MG63 (cell line): ENCODE measurements at regions not wholly inside any gene's neighbourhood (a gene's known extent, or its start where the extent isn't known, plus 50 kb on each side); places are given as distances from the start of the nearest gene placed in this dataset.
A peak's percentile ranks its signal among the peaks of the same experiment; 100 is the strongest.

Source experiments
- DNase-seq: peaks from one replicate; pipeline ENCODE4 v3.0.0-alpha.2; 2020
- H3K27me3 ChIP-seq: fragments of 250-450 bp; sonication (Bioruptor Pico); 2 replicates; pipeline ENCODE4 v1.5.1; 2020; ENCODE audit warnings: mild to moderate bottlenecking, moderate library complexity
- H3K36me3 ChIP-seq: fragments of 250-450 bp; sonication (Bioruptor Pico); 2 replicates; pipeline ENCODE4 v1.5.1; 2020; ENCODE audit warnings: mild to moderate bottlenecking, moderate library complexity
- H3K4me3 ChIP-seq: fragments of 250-450 bp; sonication (Bioruptor Pico); 2 replicates; pipeline ENCODE4 v1.5.1; 2020; ENCODE audit warnings: mild to moderate bottlenecking, moderate library complexity
- H3K9me3 ChIP-seq: fragments of 250-450 bp; sonication (Bioruptor Pico); 2 replicates; pipeline ENCODE4 v1.5.1; 2020; ENCODE audit warnings: mild to moderate bottlenecking, moderate library complexity

- Histone ChIP-seq H3K36me3 (no peaks in the 10 kb centered on the region), H3K9me3 (no peaks in the 10 kb centered on the region)
- no peak for DNase-seq
Observed at GRCh38 chr4:8745005-8745790, 126.4 kb downstream of the HMX1 start.

DNA sequence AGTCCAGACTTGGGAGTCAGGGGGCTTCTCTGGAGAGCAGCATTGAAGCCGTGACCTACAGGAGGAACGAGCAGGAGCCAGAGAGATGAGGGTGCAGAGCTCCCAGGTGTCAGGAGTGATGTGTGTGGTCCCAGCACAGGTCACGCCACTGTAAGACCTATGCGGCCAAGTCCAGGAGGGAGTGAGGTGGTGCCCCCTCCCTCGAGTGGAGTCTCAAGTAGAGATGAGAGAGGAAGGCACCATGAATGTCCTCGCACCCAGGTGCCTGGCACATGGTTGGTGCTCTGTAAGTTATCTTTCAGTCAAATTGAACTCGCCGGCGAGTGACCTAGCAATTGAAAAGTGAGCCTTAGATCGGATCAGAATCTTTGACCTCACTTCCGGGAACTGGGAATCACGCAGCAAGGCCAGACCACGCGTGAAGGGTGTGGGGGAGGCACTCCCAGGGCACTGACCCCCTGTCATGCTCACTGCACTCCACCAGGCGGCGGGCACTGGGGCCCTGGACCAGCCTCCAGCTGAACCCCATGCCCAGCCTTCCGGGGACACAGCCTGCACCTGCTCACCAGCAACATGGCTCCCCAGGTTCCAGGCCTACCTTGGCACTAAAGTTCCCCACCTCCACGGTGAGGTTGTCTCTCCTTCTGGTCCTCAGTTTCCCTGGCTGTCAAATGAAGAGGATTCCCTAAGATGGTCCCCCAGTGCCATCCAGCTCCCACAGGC, 127.4 kb downstream of the HMX1 start:
- DNase-seq, result no peak
- no peaks in the 10 kb centered on the region for H3K27me3 ChIP-seq
- H3K9me3 ChIP-seq, result no peaks in the 10 kb centered on the region
- H3K4me3 ChIP-seq, result no peak overlapping the region
- no peaks in the 10 kb centered on the region for H3K36me3 ChIP-seq

More at GRCh38 chr4:8745005-8745790, 126.4 kb downstream of the HMX1 start:
- Histone ChIP-seq H3K27me3 (no peaks in the 10 kb centered on the region), H3K4me3 (no peak overlapping the region)

GRCh38 chr4:8742546-8742945, 129.1 kb downstream of the HMX1 start:
- H3K9me3 ChIP-seq, result no peaks in the 10 kb centered on the region
- H3K36me3 ChIP-seq, result no peaks in the 10 kb centered on the region
- no peak for DNase-seq
- H3K27me3 ChIP-seq, result no peaks in the 10 kb centered on the region
- no peak overlapping the region for H3K4me3 ChIP-seq

GRCh38 chr4:8741513-8742226, 130.0 kb downstream of the HMX1 start:
- H3K27me3 ChIP-seq, result no peaks in the 10 kb centered on the region
- H3K9me3 ChIP-seq, result no peaks in the 10 kb centered on the region
- H3K36me3 ChIP-seq, result no peaks in the 10 kb centered on the region
- DNase-seq, result no peak
- H3K4me3 ChIP-seq, result no peak overlapping the region

DNA sequence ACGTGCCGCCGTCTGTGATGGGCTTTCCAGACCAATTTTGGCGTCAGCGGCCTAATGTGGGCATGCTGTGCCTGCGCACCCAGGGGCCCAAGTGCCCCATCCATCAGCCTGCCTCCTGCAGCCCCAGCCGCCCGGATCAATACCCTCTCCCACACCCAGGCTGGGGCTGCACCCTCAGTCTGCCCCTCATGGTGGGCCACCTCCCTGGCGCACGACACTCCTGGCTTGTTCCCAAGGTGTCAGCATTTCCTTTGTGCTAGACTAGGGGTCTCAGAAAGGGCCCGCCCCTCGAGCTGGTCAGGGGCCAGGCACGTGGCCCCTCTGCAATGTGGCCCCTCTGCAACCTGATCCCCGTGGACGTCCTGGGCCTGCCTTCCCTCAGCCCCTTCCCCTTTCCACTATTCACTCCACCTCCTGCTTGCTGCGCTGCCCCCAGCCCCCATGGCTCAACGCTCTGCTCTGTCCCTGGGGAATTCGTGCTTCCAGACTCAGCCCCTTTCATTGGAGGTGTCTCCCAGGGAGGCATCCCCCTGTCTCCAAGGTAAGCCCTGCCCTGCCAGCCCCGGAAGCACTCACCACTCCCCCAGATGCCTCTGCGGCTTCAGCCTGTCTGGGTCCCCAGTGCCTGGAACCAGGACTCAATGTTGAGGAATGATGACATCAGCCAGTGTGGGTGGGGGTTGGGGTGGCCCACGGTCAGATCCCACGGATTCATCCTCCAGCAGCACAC, 130.8 kb downstream of the HMX1 start:
- Histone ChIP-seq H3K4me3 (no peak overlapping the region), H3K36me3 (no peaks in the 10 kb centered on the region), H3K9me3 (no peaks in the 10 kb centered on the region), H3K27me3 (no peaks in the 10 kb centered on the region)
- no peak for DNase-seq

- no peaks in the 10 kb centered on the region for H3K36me3 ChIP-seq
- H3K27me3 ChIP-seq, result no peaks in the 10 kb centered on the region
- DNase-seq, result peak; percentile 15
- H3K9me3 ChIP-seq, result no peaks in the 10 kb centered on the region
- H3K4me3 ChIP-seq, result no peak overlapping the region
Observed at GRCh38 chr4:8739820-8740665, 131.6 kb downstream of the HMX1 start.

GRCh38 chr4:8739317-8739716, 132.3 kb downstream of the HMX1 start:
- H3K27me3 ChIP-seq, result no peaks in the 10 kb centered on the region
- H3K4me3 ChIP-seq, result no peak overlapping the region
- no peaks in the 10 kb centered on the region for H3K9me3 ChIP-seq
- H3K36me3 ChIP-seq, result no peaks in the 10 kb centered on the region
- DNase-seq, result no peak

DNA sequence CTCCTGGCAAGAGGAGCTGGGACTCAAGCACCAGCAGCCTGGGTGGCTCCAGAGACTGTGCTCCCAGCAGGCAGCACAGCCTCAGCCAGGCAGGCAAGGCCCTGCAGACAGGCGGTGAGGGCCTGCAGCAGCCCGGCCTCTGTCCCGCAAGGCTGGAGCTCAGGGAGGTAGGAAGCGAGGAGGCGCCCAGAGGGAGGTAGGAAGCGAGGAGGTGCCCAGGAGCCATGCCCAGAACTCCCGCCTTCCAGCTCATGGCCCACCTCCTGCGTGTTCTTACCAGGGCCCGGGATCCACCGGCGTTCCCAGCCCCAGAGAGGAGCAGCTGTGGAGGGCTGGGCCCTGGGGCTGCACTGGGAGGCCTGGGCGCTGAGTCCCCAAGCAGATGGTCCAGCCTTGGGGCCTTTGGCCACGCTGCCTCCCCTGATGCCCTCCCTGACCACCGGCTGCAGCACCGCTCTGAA, 133.1 kb downstream of the HMX1 start:
- no peak overlapping the region for H3K4me3 ChIP-seq
- no peaks in the 10 kb centered on the region for H3K36me3 ChIP-seq
- no peak for DNase-seq
- H3K27me3 ChIP-seq, result no peaks in the 10 kb centered on the region
- H3K9me3 ChIP-seq, result no peaks in the 10 kb centered on the region

- Histone ChIP-seq H3K36me3 (no peaks in the 10 kb centered on the region), H3K27me3 (no peaks in the 10 kb centered on the region), H3K9me3 (no peaks in the 10 kb centered on the region), H3K4me3 (no peak overlapping the region)
- no peak for DNase-seq
Observed at GRCh38 chr4:8737601-8738279, 133.9 kb downstream of the HMX1 start.

GRCh38 chr4:8737075-8737474, 134.6 kb downstream of the HMX1 start:
- H3K36me3 ChIP-seq, result no peaks in the 10 kb centered on the region
- no peak overlapping the region for H3K4me3 ChIP-seq
- no peaks in the 10 kb centered on the region for H3K9me3 ChIP-seq
- DNase-seq, result no peak
- H3K27me3 ChIP-seq, result no peaks in the 10 kb centered on the region

DNA sequence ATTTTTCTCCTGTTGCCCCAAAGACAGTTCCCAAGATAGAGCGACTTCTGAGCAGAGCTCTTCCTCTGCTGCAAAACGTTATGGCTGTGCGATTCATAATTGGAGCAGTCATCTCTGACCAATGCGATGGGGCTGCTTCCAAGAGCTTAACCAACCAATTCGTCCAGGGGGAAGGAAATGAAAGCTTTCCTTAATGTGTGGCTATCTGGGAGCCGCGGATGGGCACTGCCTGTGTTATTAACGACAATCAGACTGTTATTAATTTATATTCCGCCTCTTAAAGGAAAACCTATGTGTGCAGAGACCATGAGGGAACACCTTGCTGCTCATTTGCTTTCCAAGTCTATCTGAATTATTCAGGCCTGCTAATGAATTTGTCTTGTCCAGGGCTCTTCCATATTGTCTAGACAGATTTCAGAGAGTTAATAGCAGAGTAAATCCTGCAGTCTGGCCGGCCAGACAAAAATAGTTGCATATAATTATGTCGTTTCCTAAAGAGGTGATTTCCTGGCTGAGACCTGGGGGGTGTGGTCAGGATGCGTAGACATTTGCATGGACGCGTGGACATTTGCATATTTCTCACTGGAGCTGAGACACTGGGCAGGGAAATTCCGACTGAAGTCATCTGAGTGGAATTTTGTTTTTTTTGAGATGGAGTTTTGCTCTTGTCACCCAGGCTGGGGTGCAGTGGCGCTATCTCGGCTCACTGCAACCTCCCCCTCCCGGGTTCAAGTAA, 135.4 kb downstream of the HMX1 start:
- DNase-seq, result no peak
- no peak overlapping the region for H3K4me3 ChIP-seq
- H3K27me3 ChIP-seq, result no peaks in the 10 kb centered on the region
- H3K9me3 ChIP-seq, result no peaks in the 10 kb centered on the region
- no peaks in the 10 kb centered on the region for H3K36me3 ChIP-seq

DNA sequence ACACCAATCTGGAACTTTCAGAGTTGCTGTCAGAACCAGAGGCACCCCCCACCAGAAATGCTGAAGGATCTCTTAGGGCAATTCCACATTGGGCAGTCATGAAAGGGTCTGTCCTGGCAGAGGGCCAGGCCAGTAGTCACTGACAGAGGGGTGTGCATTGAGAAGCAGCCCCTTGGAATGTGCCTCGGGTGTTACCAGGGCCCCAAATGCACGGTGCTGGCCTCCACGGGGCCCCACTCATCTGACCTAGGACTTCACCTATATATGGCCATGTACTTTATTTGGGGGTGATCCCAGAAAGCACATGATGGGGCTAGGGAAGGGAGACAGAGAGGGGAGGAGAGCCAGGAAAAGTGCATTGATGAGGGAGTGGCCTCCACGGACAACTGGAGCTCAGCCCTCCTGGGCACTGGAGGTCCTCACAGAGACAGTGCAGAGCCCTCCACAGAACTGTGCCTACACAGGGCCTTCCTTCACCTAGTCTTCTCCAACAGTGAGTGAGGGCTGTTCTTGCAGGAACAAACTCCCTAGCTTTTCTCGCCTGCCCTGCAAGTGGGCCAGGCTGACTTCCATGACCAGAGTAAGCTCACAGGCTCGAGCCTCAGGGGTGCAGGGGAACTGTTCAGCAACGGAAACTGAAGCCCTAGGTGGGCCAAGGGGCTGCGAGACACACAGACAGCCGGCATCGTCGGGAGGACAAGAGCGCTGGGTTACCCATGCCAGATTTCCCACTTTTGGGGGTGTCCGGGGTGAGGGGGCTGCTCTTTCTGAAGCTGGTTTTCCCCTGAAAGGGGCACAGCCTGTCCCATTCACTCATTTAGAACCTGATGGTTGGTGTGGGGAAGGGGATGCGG, 136.2 kb downstream of the HMX1 start:
- H3K4me3 ChIP-seq, result no peak overlapping the region
- H3K36me3 ChIP-seq, result no peaks in the 10 kb centered on the region
- no peaks in the 10 kb centered on the region for H3K9me3 ChIP-seq
- H3K27me3 ChIP-seq, result no peaks in the 10 kb centered on the region
- no peak for DNase-seq

DNA sequence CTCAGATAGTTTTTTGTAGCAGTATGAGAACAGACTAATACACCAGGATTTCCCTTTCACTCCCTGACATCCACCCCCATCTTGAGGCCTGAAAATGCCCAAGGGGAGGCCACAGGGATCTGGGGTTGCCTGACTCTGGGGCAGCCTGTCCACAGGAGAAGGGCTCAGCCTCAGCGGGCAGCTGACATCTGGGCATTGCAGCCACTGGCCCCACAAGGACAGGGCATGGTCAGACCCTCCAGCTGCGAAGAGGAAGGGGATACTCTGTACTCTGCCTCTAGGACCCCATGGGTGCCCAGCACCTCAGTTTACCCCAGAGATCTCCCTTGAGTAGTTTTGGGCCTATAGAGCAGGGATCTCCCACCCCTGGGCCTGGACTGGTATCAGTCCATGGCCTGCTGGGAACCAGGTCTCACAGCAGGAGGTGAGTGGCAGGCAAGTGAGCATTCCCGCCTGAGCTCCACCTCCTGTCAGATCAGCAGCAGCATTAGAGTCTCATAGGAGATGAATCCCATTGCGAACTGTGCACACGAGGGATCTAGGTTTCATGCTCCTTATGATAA, 138.9 kb downstream of the HMX1 start:
- no peak overlapping the region for H3K4me3 ChIP-seq
- H3K36me3 ChIP-seq, result no peaks in the 10 kb centered on the region
- no peaks in the 10 kb centered on the region for H3K9me3 ChIP-seq
- DNase-seq, result no peak
- H3K27me3 ChIP-seq, result no peaks in the 10 kb centered on the region

GRCh38 chr4:8732092-8732491, 139.5 kb downstream of the CPZ start:
- DNase-seq, result no peak
- Histone ChIP-seq H3K4me3 (no peak overlapping the region), H3K27me3 (no peaks in the 10 kb centered on the region), H3K36me3 (no peaks in the 10 kb centered on the region), H3K9me3 (no peaks in the 10 kb centered on the region)
